Ecto neural progenitor cell (in vitro differentiated cells): ENCODE measurements at regions not wholly inside any gene's neighbourhood (a gene's known extent, or its start where the extent isn't known, plus 50 kb on each side); places are given as distances from the start of the nearest gene placed in this dataset.

ENCODE experiments used
- DNase-seq: peaks from one replicate; pipeline ENCODE4 v3.0.0-alpha.2; 2018; ENCODE audit warnings: low spot score

GRCh38 chr5:57611177-57611576, 128.6 kb upstream of the ACTBL2 start:
- DNase-seq = no peak

DNA sequence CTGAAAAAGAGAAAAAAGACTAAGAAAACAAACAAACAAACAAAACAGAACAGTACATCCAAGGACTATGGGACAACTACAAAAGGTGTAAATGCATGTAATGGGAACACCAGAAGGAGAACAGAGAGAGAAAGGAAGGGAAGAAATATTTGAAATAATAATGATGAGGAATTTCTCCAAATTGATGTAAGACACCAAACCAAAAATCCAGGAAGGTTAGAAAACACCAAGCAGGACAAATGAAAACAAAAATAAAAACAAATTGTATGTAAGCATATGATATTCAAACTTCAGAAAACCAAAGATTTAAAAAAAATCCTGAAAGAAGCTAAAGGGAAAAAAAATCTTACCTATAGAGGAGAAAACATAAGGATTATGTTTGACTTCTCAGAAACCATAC, 125.9 kb upstream of the ACTBL2 start:
- DNase-seq = no peak

DNA sequence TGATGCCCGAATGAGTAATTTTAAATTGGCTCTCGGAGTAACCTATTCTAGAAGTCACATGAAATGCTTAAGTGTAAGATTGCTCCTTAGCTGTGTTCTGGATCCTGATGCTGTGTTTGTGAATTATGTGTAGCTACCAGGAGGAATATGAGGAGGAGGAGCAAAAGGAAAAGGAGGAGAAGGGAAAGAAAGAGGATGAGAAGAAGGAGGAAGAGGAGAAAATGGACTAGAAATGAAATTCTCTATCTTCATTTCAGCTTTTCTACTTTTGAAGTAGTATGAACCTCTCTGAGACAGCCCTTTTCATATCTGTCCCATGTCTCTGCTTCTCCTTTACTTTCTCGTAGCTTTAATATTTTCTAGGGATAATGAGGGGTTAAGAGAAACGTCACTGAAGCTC, 119.4 kb upstream of the ACTBL2 start:
- DNase-seq = no peak

- no peak for DNase-seq
These were observed 117.7 kb upstream of the ACTBL2 start for GRCh38 chr5:57600321-57600720.

DNA sequence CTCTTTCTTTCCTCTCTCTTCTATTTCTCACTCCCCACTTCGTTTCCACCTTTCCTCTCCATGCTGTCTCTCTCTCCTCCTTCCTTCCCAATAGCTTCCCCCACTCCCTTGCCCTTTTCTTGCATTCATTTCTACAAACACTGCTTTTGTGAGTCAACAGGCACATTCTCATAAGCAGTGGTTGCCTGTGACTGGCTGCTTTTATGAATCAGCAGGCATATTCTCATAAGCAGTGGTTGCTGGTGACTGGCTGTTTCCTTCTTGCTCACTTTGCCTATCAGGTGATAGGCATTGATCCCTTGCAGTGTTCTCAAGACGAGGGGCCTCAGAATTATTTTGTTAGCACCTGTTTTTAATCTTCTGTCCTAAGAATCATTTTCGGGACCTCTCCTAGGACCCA, 116.1 kb upstream of the ACTBL2 start:
- no peak for DNase-seq

GRCh38 chr5:57598097-57598496, 115.5 kb upstream of the ACTBL2 start:
- no peak for DNase-seq

- no peak for DNase-seq
These were observed 112.9 kb upstream of the ACTBL2 start for GRCh38 chr5:57595523-57595991.

DNA sequence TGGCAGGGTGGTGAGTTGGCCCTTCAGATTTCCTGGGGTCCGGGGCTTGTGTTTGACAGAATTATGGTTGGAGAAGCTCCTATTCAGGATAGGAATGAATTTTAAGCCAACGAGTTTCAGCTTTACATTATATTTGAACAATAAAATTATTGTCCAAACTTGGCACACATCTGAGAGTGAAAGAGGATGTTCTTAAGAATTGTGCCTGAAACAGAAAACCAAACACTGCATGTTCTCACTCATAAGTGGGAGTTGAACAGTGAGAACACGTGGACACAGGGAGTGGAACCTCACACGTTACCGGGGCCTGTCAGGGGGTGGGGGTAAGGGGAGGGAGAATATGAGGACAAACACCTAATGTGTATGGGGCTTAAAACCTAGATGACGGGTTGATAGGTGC, 111.8 kb upstream of the ACTBL2 start:
- no peak for DNase-seq

GRCh38 chr5:57592236-57592635, 109.6 kb upstream of the ACTBL2 start:
- no peak for DNase-seq

DNA sequence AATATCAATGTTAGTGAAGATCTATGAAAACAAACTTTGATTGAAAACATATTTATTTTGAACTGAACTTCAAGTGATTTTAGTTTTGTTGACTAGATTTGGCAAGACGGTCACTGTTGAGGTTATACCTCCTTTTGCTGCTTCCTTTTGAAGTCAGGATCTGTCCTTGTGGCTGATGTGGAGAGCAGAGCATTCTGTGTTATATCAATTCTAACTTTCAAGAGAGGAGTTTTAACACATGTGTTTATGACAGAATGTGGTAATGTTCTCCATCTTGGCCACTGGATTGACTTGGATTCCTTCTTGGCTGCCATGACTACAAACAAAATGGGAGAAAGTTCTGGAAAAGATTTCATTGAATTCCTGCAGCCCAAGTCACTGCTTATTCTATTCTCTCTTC, 104.0 kb upstream of the ACTBL2 start:
- DNase-seq = no peak

DNA sequence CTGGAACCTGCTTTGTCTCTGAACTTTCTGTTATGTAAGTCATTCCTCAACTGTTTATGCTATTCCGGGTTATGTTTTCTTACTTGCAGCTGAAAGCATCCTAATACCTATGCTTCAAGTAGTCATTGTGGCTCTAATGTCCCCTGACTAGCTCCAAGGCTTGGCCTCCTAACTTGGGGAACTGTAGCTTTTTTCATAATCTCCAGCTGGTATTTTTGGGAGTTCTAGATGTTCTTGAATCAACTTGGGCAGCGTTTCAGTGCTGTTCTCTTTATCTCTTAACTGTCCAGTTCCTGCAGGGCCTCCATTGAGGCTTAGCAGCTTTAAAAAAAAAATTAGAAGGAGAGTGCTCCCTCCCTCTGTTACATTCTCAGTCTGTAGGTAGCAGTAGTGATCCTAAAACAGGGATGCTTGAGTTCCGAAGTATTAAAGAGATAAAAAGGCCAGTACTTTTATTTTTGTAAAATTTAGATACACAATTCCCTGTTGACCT, 100.0 kb upstream of the ACTBL2 start:
- no peak for DNase-seq

DNA sequence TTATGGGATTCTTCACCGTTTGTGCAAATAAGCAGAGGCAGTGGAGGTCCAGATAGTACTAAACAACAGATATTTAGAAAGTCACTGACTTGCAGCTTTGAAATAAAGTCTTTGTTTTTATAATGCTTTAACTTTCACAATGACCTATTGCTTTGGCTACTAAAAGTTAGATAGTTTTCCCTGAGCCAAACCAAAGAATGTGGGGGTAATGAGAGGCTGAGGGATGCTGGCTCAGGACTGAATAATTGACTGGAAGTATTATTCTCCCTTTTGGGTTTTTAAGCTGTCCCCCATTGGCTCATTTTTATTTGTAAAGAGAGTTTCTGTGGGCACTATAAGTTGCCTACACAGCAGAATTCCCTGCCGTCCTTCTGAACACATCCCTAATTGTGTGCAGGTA, 99.2 kb upstream of the ACTBL2 start:
- DNase-seq = no peak

DNA sequence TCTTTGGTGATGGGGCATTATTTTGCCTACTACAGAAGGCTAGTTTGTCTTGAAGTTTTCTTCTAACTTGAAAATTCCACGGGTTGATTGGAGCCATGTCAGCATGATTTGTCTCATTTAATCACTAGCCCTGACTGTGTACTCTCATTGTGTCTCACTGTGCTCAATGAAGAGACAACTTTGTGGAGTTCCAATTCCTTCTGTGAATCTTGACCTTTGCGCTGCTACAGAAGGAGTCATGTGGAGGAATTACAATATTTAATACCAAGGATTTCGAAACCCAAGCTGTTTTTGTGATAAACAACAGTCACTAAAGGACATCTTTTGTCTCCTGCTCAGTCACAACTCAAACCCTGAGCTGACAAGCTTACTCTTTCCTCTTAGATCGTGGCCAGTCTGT, 98.6 kb upstream of the ACTBL2 start:
- DNase-seq = no peak

DNA sequence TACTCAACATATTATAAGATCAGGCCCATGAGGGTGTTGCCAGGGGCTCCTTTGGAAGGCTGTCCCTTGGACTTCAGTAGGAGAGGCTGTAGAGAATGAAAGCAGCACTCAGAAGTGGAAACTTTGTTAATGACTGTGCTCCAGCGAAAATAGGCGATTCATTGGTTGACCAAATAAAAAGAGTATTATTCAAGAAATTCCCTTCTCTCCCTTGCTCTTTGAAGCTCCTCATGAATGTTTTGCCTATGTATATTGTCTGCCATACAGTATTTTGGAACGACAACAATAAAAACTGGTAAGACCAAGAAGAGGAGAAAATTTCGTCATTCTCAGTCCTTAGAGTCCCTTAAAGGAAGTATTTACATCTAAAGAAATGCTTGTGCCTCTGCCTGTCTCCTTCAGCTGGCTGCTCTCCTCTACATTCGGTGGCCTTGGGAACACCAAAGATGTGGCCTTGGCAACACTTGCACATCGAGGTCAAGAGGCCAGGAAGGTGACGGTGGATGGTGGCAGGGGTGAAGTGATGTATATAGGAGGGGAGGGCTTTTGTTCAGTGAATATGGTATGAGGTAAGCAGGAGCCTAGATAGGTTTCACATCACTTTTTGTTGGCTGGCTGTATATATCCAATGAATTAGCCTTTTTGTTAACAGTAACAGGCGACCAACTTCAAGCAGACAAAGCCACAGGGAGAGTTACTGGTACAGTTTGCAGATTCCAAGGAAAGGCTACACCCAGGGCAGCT, 95.0 kb upstream of the ACTBL2 start:
- no peak for DNase-seq

DNA sequence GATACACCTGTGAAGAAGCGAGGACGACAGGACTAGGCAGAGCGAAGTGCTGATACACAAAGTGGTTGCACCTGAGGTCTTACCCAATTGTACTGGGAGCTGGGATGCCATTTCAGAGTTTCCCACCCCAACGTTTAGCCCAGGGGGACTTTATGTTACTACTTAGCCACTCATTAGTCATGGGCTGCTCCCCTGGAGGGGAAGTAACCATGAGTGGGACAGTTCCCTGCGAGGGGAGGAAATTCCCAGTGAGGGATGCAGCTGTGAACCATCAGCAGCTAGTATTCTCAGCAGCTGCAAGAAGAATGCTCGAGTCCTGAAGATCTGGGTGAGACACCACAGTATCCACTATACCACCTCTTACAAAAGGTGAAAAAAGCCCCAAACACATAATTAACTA, 93.7 kb upstream of the ACTBL2 start:
- no peak for DNase-seq

- no peak for DNase-seq
These were observed 93.2 kb upstream of the ACTBL2 start for GRCh38 chr5:57575839-57576238.

- DNase-seq = no peak
These were observed 89.8 kb upstream of the ACTBL2 start for GRCh38 chr5:57572461-57572860.

DNA sequence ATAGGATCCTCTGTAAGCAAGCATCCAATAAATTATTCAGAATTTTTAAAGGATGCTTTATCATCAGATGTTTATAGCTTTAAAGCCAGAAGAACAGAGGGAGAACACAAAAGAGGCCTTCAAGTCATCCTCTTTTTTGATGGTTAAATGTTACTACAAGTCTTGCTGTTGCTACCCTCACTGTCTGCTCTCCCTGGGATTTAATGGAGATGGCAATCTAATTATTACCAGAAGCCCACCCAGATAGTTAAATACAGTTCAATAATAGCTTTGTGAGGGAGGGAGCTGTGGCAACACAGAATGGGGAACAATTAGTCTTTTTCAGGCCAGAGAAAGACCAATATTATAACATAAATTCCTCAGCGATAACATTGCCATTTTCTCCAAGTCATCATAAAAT, 87.0 kb upstream of the ACTBL2 start:
- no peak for DNase-seq

DNA sequence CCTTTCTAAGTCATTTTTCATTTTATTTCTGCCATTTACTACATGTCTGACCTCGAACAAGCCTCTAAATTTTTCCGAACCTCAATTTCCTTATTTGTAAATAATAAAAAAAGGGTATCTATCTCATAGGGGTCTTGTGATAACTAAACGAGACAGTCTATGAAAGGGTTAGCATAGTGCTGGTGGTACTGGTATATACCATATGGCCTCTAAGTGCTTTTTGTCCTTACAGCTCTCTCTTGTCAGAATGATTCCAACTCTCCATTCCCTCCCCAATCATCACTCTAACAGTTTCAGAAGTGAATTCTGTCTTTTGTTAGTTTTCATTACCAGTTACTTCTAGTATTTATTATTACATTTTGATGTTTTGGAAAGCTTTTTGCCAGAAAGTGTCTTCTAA, 85.5 kb upstream of the ACTBL2 start:
- DNase-seq = no peak

DNA sequence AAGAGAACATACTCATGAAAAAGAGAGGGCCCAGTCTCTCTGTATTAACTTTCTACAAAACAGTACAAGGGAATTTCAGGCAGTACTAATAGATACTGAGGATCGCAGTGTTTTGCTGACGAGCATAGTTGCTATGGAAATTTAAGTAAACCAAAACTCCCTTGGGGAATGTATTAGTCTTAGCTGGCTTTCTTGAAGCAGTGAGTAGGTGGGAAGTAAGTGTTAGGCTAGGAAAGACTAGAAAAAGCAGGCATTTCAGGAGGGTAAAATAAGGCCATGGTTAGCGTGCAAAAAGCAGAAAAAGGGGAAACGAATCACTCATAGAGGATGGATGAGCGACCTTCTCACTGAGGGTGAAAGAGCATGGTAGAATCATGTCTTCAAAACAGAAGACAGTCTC, 84.3 kb upstream of the ACTBL2 start:
- DNase-seq = no peak

GRCh38 chr5:57561231-57561842, 78.7 kb upstream of the ACTBL2 start:
- no peak for DNase-seq

DNA sequence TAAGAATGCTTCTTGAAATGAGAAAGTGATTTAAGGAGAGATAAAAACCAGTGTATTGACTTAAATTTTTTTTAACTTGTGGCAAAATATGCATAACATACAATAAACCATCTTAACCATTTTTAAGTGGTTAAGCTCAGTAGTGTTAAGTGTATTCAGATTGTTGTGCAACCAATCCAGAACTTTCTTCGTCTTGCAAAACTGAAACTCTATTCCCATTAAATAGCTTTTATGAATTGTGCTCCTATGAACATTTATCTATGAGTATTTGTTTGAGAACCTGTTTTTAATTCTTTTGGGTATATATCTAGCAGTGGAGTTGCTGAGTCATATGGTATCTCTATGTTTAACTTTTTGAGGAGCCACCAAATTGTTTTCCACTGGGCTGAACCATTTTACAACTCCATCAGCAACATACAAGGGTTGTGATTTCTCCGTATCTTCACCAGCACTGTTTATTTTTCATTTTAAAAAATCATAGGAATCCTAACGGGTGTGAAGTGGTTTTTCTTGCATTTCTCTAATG, 76.6 kb upstream of the ACTBL2 start:
- DNase-seq = no peak

DNA sequence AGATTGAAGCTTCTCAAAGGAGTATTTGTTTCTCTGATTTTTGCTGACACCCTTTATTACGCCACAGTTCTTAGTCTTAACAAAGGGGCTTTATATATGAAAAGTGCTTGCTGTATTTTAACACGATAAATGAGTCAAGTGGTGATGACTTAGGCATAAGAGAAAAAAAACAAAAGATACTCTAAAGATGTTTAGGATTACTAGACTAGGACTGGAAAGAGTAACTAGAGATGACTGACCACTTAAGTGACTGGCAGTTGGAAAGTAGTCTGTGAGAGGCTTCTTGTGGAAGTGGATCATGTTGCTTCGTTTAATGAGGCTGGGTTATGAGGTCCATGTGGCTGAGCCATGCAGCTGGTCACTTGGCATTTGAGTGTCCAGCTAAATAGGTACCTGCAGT, 69.4 kb upstream of the ACTBL2 start:
- no peak for DNase-seq

GRCh38 chr5:57551251-57551650, 68.6 kb upstream of the ACTBL2 start:
- no peak for DNase-seq
